WTC11 (cell line): ENCODE measurements at regions not wholly inside any gene's neighbourhood (a gene's known extent, or its start where the extent isn't known, plus 50 kb on each side); places are given as distances from the start of the nearest gene placed in this dataset.

Experiments used
- ATAC-seq: fragments of 200-7000 bp; cut with Tn5 transposase; 2 replicates; pipeline ENCODE4 v1.10.0; 2021; ENCODE audit warnings: mild to moderate bottlenecking, moderate library complexity
- CTCF ChIA-PET: fragments of 300-600 bp; sonication (Branson Sonifier 250); formaldehyde crosslinking; loops from one replicate; lab custom pipeline; 2021; ENCODE audit warnings: antibody characterized with exemption; lab: Charles Lee
- POLR2A ChIA-PET: fragments of 350-600 bp; sonication (Branson Sonifier 250); formaldehyde crosslinking; loops from one replicate; lab custom pipeline; 2021; ENCODE audit warnings: antibody characterized with exemption; lab: Charles Lee
- DNase-seq: peaks from one replicate; pipeline ENCODE4 v3.0.0; 2021; ENCODE audit warnings: low spot score
- H3K27ac Mint-ChIP-seq: 2 replicates; pipeline ENCODE4 v1.8.0; 2021; ENCODE audit warnings: mixed read lengths
- H3K27me3 Mint-ChIP-seq: 2 replicates; pipeline ENCODE4 v1.8.0; 2021; ENCODE audit warnings: low read depth, mild to moderate bottlenecking, moderate library complexity, mixed read lengths
- H3K36me3 Mint-ChIP-seq: 2 replicates; pipeline ENCODE4 v1.8.0; 2021; ENCODE audit warnings: mixed read lengths
- H3K4me1 Mint-ChIP-seq: 2 replicates; pipeline ENCODE4 v1.8.0; 2022; ENCODE audit warnings: mixed read lengths
- H3K4me3 Mint-ChIP-seq: 2 replicates; pipeline ENCODE4 v1.8.0; 2021; ENCODE audit warnings: mild to moderate bottlenecking, moderate library complexity, mixed read lengths
- H3K9me3 Mint-ChIP-seq: 2 replicates; pipeline ENCODE4 v1.8.0; 2021; ENCODE audit warnings: mixed read lengths
- ESRRA ChIP-seq: sonication (generic); formaldehyde crosslinking; IDR thresholded peaks from 2 replicates; pipeline ENCODE4 v1.8.1; 2022; ENCODE audit warnings: mild to moderate bottlenecking, missing genetic modification reagents, borderline replicate concordance
- JAZF1 ChIP-seq: fragments of 250-450 bp; sonication (Bioruptor Pico); IDR thresholded peaks from 2 replicates; pipeline ENCODE4 v1.9.0; 2021; ENCODE audit warnings: moderate library complexity, mild to moderate bottlenecking, inconsistent platforms
- NFATC4 ChIP-seq: fragments of 250-450 bp; sonication (Bioruptor Pico); IDR thresholded peaks from 2 replicates; pipeline ENCODE4 v1.9.0; 2021; ENCODE audit warnings: mild to moderate bottlenecking
- NFE2L1 ChIP-seq: sonication (generic); formaldehyde crosslinking; IDR thresholded peaks from 2 replicates; pipeline ENCODE4 v1.8.1; 2023; ENCODE audit warnings: missing genetic modification reagents
- NR2C2 ChIP-seq: sonication (generic); formaldehyde crosslinking; IDR thresholded peaks from 2 replicates; pipeline ENCODE4 v1.8.0; 2022; ENCODE audit warnings: mild to moderate bottlenecking, missing genetic modification reagents
- NR3C1 ChIP-seq: sonication (generic); formaldehyde crosslinking; conservative IDR thresholded peaks from 2 replicates; pipeline ENCODE4 v1.8.1; 2023; ENCODE audit warnings: low read depth, mild to moderate bottlenecking, missing genetic modification reagents
- RELA ChIP-seq: sonication (generic); formaldehyde crosslinking; IDR thresholded peaks from 2 replicates; pipeline ENCODE4 v1.8.1; 2022; ENCODE audit warnings: missing genetic modification reagents, mild to moderate bottlenecking, borderline replicate concordance
- SMAD3 ChIP-seq: sonication (generic); formaldehyde crosslinking; IDR thresholded peaks from 2 replicates; pipeline ENCODE4 v1.8.0; 2022; ENCODE audit warnings: missing genetic modification reagents, mild to moderate bottlenecking, borderline replicate concordance
- SMAD4 ChIP-seq: sonication (generic); formaldehyde crosslinking; IDR thresholded peaks from 2 replicates; pipeline ENCODE4 v1.8.0; 2022; ENCODE audit warnings: mild to moderate bottlenecking, missing genetic modification reagents
- SP1 ChIP-seq: sonication (generic); formaldehyde crosslinking; conservative IDR thresholded peaks from 2 replicates; pipeline ENCODE4 v1.8.1; 2022; ENCODE audit warnings: missing genetic modification reagents
- ZNF138 ChIP-seq: sonication (generic); formaldehyde crosslinking; conservative IDR thresholded peaks from 2 replicates; pipeline ENCODE4 v1.8.1; 2022; ENCODE audit warnings: mild to moderate bottlenecking, moderate library complexity, missing genetic modification reagents
- TF ChIP-seq, protein P1 (sequence below): sonication (generic); formaldehyde crosslinking; IDR thresholded peaks from 2 replicates; pipeline ENCODE4 v1.8.1; 2022; ENCODE audit warnings: low read depth, missing genetic modification reagents, borderline replicate concordance
- TF ChIP-seq, protein P2 (sequence below): fragments of 250-450 bp; sonication (Bioruptor Pico); IDR thresholded peaks from 2 replicates; pipeline ENCODE4 v1.9.0; 2021; ENCODE audit warnings: mild to moderate bottlenecking
- TF ChIP-seq, protein P3 (sequence below): sonication (generic); formaldehyde crosslinking; IDR thresholded peaks from 2 replicates; pipeline ENCODE4 v1.8.0; 2022; ENCODE audit warnings: mild to moderate bottlenecking, missing genetic modification reagents
- TF ChIP-seq, protein P4 (sequence below): sonication (generic); formaldehyde crosslinking; IDR thresholded peaks from 2 replicates; pipeline ENCODE4 v1.8.1; 2022; ENCODE audit warnings: low read depth, mild to moderate bottlenecking, moderate library complexity, missing genetic modification reagents, borderline replicate concordance
- TF ChIP-seq, protein P5 (sequence below): sonication (generic); formaldehyde crosslinking; IDR thresholded peaks from 2 replicates; pipeline ENCODE4 v1.8.0; 2023; ENCODE audit warnings: mild to moderate bottlenecking, missing genetic modification reagents

DNA sequence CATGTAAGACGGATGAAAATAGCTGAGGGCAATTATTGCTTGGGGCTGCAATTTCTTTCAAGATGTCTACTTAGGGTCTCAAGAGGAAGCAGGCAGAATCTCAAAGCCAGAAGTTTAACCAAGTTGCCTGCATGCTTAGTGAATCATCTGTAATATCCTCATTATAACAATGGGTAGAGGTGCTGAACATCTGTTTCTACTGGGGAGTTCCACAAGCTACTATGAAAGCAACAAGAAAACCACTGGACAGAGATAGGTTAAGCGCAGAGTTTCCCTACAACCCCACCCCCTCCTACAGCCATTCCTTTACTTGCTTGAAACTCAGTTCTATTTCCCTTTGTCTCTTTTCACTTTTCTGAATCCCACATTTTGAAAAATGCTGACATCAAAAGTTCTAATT is 759.4 kb upstream of the GBE1 start:
- DNase-seq (no peak), ATAC-seq (no peak)
- ChIA-PET POLR2A (no interaction called here), CTCF (no interaction called here)
- peaks cover 5% of the 10 kb centered on the region; the same call in 1 of the 2 replicates for H3K36me3 Mint-ChIP-seq
- no peaks in the 10 kb centered on the region for H3K27me3 Mint-ChIP-seq
- H3K4me3 Mint-ChIP-seq: no peak overlapping the region
- H3K9me3 Mint-ChIP-seq: peaks cover 23% of the 10 kb centered on the region
- no peak overlapping the region for H3K27ac Mint-ChIP-seq
- TF ChIP-seq, protein P1, sequence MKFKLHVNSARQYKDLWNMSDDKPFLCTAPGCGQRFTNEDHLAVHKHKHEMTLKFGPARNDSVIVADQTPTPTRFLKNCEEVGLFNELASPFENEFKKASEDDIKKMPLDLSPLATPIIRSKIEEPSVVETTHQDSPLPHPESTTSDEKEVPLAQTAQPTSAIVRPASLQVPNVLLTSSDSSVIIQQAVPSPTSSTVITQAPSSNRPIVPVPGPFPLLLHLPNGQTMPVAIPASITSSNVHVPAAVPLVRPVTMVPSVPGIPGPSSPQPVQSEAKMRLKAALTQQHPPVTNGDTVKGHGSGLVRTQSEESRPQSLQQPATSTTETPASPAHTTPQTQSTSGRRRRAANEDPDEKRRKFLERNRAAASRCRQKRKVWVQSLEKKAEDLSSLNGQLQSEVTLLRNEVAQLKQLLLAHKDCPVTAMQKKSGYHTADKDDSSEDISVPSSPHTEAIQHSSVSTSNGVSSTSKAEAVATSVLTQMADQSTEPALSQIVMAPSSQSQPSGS (CRISPR knock-in tag): no peak
- TF ChIP-seq, protein P2, sequence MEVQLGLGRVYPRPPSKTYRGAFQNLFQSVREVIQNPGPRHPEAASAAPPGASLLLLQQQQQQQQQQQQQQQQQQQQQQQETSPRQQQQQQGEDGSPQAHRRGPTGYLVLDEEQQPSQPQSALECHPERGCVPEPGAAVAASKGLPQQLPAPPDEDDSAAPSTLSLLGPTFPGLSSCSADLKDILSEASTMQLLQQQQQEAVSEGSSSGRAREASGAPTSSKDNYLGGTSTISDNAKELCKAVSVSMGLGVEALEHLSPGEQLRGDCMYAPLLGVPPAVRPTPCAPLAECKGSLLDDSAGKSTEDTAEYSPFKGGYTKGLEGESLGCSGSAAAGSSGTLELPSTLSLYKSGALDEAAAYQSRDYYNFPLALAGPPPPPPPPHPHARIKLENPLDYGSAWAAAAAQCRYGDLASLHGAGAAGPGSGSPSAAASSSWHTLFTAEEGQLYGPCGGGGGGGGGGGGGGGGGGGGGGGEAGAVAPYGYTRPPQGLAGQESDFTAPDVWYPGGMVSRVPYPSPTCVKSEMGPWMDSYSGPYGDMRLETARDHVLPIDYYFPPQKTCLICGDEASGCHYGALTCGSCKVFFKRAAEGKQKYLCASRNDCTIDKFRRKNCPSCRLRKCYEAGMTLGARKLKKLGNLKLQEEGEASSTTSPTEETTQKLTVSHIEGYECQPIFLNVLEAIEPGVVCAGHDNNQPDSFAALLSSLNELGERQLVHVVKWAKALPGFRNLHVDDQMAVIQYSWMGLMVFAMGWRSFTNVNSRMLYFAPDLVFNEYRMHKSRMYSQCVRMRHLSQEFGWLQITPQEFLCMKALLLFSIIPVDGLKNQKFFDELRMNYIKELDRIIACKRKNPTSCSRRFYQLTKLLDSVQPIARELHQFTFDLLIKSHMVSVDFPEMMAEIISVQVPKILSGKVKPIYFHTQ: no peak
- no peak for TF ChIP-seq ZNF138 (CRISPR knock-in tag)
- no peak for TF ChIP-seq NR3C1 (CRISPR knock-in tag)
- TF ChIP-seq ESRRA: no peak
- no peak for TF ChIP-seq NFE2L1
- no peak for TF ChIP-seq SMAD4
- no peak for TF ChIP-seq NFATC4 (CRISPR knock-in tag)
- TF ChIP-seq, protein P3, sequence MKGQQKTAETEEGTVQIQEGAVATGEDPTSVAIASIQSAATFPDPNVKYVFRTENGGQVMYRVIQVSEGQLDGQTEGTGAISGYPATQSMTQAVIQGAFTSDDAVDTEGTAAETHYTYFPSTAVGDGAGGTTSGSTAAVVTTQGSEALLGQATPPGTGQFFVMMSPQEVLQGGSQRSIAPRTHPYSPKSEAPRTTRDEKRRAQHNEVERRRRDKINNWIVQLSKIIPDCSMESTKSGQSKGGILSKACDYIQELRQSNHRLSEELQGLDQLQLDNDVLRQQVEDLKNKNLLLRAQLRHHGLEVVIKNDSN (CRISPR knock-in tag): no peak
- TF ChIP-seq SMAD3 (CRISPR knock-in tag): no peak
- TF ChIP-seq JAZF1 (CRISPR knock-in tag): no peak
- TF ChIP-seq SP1: no peak
- H3K4me1 Mint-ChIP-seq: peaks cover 10% of the 10 kb centered on the region

DNA sequence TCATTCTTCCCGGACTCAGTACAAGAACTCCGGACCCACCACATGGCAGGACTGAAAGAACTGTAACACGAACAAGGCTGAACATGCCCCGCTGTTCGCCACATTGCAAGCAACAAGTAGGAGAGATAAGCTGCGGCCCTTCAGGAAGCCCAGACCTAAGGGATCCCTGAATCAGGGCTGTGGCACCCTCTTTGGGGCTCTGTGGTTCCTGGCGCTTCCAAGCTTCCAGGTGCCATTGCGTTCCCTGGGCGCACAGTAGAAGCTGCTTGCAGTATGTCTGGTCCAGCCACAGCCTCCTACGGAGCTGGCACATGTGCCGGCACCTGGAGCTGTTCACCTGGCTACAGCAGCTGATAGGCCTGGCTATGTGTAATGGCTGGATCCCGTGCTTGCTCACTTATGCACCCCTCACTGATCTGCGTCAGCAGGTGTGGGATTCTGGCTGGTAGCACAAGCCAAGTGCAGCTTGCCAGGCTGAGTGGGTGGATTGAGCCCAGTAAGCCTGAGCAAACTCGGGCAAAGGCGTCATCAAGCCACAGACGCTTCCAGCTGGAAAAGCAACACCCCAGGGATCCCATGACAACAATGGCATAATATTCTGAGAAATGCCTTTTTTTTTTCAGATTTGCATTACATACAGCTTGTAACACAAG is 748.6 kb upstream of the GBE1 start:
- TF ChIP-seq NR2C2 (CRISPR knock-in tag) (no peak), RELA (no peak)
- TF ChIP-seq, protein P4, sequence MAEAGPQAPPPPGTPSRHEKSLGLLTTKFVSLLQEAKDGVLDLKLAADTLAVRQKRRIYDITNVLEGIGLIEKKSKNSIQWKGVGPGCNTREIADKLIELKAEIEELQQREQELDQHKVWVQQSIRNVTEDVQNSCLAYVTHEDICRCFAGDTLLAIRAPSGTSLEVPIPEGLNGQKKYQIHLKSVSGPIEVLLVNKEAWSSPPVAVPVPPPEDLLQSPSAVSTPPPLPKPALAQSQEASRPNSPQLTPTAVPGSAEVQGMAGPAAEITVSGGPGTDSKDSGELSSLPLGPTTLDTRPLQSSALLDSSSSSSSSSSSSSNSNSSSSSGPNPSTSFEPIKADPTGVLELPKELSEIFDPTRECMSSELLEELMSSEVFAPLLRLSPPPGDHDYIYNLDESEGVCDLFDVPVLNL (CRISPR knock-in tag): no peak
- TF ChIP-seq, protein P2: no peak
- TF ChIP-seq, protein P5, sequence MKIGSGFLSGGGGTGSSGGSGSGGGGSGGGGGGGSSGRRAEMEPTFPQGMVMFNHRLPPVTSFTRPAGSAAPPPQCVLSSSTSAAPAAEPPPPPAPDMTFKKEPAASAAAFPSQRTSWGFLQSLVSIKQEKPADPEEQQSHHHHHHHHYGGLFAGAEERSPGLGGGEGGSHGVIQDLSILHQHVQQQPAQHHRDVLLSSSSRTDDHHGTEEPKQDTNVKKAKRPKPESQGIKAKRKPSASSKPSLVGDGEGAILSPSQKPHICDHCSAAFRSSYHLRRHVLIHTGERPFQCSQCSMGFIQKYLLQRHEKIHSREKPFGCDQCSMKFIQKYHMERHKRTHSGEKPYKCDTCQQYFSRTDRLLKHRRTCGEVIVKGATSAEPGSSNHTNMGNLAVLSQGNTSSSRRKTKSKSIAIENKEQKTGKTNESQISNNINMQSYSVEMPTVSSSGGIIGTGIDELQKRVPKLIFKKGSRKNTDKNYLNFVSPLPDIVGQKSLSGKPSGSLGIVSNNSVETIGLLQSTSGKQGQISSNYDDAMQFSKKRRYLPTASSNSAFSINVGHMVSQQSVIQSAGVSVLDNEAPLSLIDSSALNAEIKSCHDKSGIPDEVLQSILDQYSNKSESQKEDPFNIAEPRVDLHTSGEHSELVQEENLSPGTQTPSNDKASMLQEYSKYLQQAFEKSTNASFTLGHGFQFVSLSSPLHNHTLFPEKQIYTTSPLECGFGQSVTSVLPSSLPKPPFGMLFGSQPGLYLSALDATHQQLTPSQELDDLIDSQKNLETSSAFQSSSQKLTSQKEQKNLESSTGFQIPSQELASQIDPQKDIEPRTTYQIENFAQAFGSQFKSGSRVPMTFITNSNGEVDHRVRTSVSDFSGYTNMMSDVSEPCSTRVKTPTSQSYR (CRISPR knock-in tag): no peak
- Mint-ChIP-seq H3K9me3 (peaks cover 14% of the 10 kb centered on the region), H3K36me3 (peaks cover 9% of the 10 kb centered on the region), H3K4me1 (no peaks in the 10 kb centered on the region), H3K27me3 (no peaks in the 10 kb centered on the region), H3K27ac (no peak overlapping the region), H3K4me3 (no peak overlapping the region)
- no peak for DNase-seq
- ChIA-PET POLR2A (no interaction called here), CTCF (interaction anchor here (0.8 kb wide), 1 partner anchor 13 kb away, joined by 4 read pairs; no protein-coding TSS in a partner anchor)
- ATAC-seq: no peak
